ENCODE measurements at regions not wholly inside any gene's neighbourhood (a gene's known extent, or its start where the extent isn't known, plus 50 kb on each side); places are given as distances from the start of the nearest gene placed in this dataset.
"Not testable (repeated sequence)": the region's sequence is repeated elsewhere in the genome, so short reads cannot be mapped to it uniquely, and the experiment has no call there.

GRCh38 chr3:110815008-110815583, 256.5 kb upstream of the NECTIN3 start:
- peak; percentile 67 for DNase-seq (ENCODE audit: low spot score)

DNA sequence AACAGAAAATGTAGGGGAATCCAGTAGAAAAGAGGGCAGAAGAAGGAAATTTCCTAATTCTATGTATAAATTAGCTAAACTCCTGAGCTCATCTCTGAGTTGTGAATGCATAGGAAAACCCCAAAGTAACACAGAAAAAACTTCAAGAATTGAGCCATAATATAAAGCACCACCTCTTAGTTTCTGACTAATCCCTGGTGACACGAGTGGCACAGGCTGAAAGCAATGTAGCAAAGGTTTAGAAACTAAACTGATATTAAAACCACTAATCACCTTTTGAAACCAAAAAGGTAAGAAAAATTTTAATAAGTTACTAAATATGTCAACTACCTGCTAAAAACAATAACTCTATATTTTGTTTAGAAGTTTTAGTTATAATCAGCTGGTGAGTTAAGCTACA, 255.6 kb upstream of the NECTIN3 start:
- no peak for DNase-seq (ENCODE audit: low spot score)

DNA sequence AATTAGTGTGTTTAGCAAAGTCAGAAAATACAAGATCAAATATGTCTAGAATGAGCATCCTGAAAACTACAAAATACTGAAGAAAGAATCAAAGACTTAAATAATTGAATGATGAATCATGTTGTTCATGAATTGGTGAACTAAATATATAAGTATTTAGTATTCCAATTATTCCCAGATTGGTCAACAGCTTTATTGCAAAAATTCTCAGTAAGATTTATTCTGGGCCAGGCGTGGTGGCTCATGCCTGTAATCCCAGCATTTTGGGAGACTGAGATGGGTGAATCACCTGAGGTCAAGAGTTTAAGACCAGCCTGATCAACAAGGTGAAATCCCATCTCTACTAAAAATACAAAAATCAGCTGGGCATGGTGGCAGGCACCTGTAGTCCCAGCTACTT, 250.0 kb upstream of the NECTIN3 start:
- no peak for DNase-seq (ENCODE audit: low spot score)

GRCh38 chr3:110822971-110823370, 248.6 kb upstream of the NECTIN3 start:
- no peak for DNase-seq (ENCODE audit: low spot score)

DNA sequence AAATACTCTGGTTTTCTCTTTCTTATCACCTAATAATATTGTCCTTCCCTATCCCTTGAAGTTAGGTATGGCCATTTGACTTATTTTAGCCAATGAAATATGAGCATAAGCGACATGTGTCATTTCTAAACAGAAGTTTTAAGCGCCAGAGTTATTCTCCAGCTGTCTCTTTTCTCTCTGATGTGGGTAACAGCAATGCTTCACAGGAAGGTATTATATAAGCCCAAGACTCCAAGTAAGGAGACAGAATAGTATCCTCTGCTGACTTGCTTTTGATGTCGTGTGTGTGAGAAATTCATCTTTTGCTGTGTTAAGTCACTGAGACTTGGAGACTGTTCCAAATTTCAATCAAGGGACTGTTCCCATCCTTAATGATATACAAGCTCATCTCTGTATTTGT, 224.6 kb upstream of the NECTIN3 start:
- DNase-seq (ENCODE audit: low spot score) = no peak

DNA sequence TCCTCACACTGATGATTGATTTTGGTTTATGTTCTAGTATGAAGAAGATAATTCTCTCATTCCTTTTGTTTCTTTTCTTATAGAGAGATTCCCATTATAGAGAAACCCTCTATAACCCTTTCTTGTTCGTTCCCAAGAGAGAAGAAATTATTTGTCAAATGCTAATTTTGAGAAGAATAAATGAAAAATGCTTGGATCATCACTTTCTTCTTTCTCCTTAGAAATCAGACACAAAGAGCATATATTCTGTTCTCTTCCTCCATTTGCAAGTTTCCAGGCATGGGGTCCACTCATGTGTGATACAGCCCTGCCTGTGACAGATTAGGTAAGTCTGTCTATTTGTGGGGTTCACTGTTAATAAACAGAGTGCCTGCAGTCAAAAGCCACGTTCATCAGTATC, 222.6 kb upstream of the NECTIN3 start:
- no peak for DNase-seq (ENCODE audit: low spot score)

DNA sequence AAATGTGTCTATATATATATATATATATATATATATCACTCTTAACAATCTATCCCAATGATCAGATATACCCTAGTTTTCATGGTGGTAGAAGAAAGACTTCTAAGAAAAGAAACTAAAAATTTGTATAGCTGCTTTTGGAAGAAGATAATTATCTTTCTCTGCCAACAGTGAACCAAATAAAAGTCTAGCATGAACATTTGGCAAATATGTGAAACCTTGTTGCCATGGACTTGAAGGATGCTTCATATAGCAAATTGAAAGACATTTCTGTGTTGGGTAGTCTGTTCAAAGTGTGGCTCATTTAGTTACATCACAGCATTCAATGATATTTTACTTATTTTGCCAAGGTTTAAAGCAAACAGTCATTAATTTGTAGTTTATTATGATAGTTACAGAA, 219.9 kb upstream of the NECTIN3 start:
- no peak for DNase-seq (ENCODE audit: low spot score)

DNA sequence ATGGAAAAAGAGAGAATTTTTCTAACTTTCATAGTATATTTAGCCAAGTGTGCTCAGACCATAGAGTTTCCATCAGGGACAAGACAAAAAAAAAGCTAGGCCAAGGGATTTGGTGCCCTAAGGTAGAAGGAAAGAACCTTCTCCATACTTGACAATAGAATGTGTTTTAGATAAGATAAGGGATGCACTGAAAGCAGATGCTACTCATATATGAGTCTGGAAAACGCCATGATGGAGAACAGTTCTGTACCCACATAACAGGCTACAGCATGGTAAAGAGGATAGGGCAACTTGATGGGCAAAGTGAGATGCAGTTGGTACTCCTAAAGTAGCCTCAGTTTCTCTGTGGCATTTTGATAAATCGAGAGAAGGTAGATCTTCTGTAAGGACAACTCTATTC, 216.4 kb upstream of the NECTIN3 start:
- no peak for DNase-seq (ENCODE audit: low spot score)

DNA sequence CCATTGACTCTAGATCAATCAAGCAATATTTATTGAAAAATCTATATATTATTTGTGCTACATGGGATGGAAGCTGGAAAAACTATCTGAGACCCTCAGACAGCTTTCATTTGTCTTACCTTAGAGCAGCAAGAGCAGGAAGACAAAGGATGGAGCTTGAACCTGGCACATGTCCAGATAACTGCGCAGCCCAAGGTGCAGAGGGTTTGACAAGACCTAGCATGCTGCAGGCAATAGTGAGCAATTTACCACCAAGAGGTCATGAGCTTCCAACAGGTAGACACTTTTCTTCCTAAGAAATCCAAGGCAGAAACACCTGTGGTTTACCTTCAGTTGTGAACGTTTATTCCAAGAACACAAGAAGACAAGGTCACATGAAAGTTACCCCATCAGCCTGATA, 214.7 kb upstream of the NECTIN3 start:
- no peak for DNase-seq (ENCODE audit: low spot score)

DNA sequence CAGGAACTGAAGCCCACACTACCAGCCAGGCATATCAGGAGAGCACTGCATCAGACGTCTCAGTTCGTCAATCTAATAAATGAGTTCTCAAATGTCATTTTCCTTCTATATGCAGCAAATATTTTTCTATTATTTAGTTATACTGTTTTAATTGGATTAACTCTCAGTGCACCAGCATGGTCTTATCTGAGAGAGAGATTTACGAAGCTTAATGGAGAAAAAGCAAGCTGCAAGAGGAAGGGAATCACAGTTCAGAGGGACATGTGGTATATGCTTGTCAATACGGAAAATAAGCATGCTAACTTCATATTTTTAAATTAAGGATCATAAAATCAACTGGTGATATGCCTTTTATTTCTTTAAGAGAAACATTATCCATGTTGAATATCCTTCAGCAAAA, 213.1 kb upstream of the NECTIN3 start:
- no peak for DNase-seq (ENCODE audit: low spot score)

- no peak for DNase-seq (ENCODE audit: low spot score)
These were observed 212.3 kb upstream of the NECTIN3 start for GRCh38 chr3:110859336-110859735.

- no peak for DNase-seq (ENCODE audit: low spot score)
These were observed 211.6 kb upstream of the NECTIN3 start for GRCh38 chr3:110859993-110860392.

DNA sequence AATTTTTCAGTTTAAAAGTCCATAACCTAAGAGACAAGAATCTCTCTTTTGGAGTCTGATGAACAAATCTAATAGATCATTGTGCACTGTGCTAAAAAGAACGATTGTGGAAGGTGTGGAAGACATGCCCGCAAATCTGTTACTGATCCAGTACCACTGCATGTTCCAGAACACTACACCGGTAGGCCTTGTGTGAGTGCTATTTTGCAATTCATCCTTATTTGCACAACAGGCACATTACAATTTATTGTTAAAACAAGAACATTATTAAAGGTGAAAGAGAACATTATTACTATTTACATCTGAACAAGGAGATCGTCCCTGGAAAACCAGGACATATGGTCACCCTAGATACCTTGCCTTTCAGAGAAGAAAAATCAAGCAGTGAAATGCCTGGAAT, 205.7 kb upstream of the NECTIN3 start:
- no peak for DNase-seq (ENCODE audit: low spot score)

- no peak for DNase-seq (ENCODE audit: low spot score)
These were observed 203.5 kb upstream of the NECTIN3 start for GRCh38 chr3:110868106-110868505.

- DNase-seq (ENCODE audit: low spot score) = no peak
These were observed 201.9 kb upstream of the NECTIN3 start for GRCh38 chr3:110869736-110870135.

GRCh38 chr3:110871869-110872268, 199.7 kb upstream of the NECTIN3 start:
- DNase-seq (ENCODE audit: low spot score) = no peak

DNA sequence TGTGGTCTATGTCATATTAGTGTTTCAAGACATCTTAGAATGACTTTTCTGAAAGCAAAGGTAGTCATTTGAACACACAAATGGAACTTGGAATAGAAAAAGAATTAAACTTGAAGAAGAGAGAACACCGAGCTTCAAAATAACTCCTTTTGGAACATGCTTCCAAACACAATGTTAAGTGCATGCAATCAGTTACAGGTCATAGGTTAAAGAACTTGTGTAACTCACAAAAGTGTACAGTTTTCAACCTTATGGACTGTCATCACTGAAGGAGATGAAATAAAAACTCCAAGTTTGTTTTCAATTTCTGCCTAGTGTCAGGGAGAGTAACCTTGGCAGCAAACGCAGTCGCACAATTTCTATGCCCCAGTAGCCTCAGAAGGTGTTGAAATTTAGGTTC, 192.9 kb upstream of the NECTIN3 start:
- no peak for DNase-seq (ENCODE audit: low spot score)

GRCh38 chr3:110881069-110881468, 190.5 kb upstream of the NECTIN3 start:
- DNase-seq (ENCODE audit: low spot score) = no peak

DNA sequence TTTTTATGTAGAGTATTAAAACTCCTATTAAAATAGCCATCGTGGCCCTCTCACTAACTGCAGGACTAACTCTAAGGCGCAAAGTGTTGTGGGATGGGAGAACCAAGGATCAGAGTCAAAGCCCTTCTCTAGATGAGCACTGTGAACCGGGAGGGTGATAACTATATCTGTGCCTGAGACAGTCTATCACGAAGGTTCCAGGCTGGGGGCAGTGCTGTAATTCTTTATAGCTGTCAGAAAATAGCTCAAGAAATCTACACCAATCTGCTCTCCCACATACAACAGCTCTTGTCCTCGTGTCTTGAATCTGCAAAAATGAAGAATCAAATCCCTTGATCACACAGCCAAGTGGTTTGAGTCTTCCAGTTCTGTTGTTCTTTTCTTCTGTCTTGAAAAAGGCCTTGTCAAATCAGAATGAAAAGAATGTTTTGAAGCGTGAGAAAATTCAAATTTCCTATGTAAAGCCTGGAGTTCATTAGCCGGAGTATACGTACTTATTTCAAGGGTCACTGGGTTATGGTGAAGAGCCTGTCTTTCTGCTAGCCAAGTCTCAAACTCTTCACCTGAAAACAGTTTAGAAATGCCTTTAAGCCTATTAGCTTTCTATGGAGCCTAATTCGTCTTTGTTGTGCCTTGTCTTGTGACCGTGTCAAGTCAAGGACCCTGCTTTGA, 185.3 kb upstream of the NECTIN3 start:
- no peak for DNase-seq (ENCODE audit: low spot score)

DNA sequence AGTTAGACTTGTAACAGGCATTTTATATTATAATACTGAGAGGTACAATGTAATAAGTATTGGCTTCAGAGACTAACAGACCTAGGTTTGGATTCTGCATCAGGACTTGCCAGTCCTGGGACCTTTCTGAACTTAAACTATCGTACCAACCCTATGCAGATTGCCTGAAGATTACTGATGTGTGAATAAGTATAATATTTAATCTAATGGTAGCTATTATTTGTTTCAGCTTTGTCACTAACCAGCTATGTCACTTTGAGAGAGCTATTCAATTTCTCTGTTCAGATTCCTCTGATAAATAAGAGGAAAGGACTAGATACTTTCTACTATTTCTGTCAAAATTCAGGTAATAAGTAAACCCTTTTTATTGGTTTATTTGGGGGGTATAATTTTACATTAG, 184.4 kb upstream of the NECTIN3 start:
- DNase-seq (ENCODE audit: low spot score) = no peak

GRCh38 chr3:110888625-110889375, 182.8 kb upstream of the NECTIN3 start:
- not testable (repeated sequence) for DNase-seq (ENCODE audit: low spot score)

- not testable (repeated sequence) for DNase-seq (ENCODE audit: low spot score)
These were observed 182.3 kb upstream of the NECTIN3 start for GRCh38 chr3:110889376-110889699.

DNA sequence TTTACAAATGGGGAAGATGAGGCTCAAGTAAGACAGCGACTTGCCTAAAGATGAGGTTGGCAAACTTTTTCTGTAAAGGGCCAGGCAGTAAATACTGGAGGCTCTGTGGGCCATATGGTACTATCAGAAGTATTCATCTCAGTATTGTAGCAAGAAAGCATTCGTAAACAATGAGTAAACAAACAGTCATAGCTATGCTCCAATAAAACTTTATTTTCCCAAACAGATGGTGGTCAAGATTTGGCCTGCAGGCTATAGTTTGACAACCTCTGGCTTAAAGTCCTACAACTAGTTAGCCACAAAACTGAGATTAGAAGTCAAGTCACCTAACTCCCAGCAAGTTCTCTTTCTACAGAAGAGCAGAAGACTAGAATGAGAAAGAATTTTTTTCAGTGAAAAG, 177.0 kb upstream of the NECTIN3 start:
- no peak for DNase-seq (ENCODE audit: low spot score)

GRCh38 chr3:110895054-110895453, 176.6 kb upstream of the NECTIN3 start:
- DNase-seq (ENCODE audit: low spot score) = no peak
